Endothelial cell of umbilical vein (primary cell): ENCODE measurements at regions not wholly inside any gene's neighbourhood (a gene's known extent, or its start where the extent isn't known, plus 50 kb on each side); places are given as distances from the start of the nearest gene placed in this dataset.

ENCODE experiments used
- BruUV-seq: library from RNA; stranded (reverse); fragments of 400-500 nt; replicated peaks from 2 replicates; lab custom pipeline; 2021; lab: Mats Ljungman, UMichigan
- CTCF ChIA-PET: fragments of 300-600, 350-600 bp; sonication (Branson Sonifier 250); formaldehyde crosslinking; loops from one replicate; lab custom pipeline; 2021; ENCODE audit warnings: antibody characterized with exemption, inconsistent platforms; lab: Charles Lee
- POLR2A ChIA-PET: fragments of 300-600, 350-600 bp; sonication (Branson Sonifier 250); formaldehyde crosslinking; loops from one replicate; lab custom pipeline; 2021; ENCODE audit warnings: antibody characterized with exemption, inconsistent platforms; lab: Charles Lee
- DNase-seq: peaks from one replicate; pipeline ENCODE4 v3.0.0-alpha.2; 2011; ENCODE audit warnings: low read depth, low spot score
- FAIRE-seq: peaks from 2 replicates; lab custom pipeline; 2011; peaks lifted over from hg19 to GRCh38; lab: Jason Lieb, UNC
- H2AFZ ChIP-seq: 2 replicates; pipeline ENCODE4 v1.6.0; 2012; ENCODE audit warnings: low read depth, low read length, control low read depth, inconsistent platforms
- H3K27ac ChIP-seq: 2 replicates; pipeline ENCODE4 v1.5.1; 2011; ENCODE audit warnings: low read depth, mild to moderate bottlenecking, control low read depth, low read length, moderate library complexity; ENCODE audit not compliant: insufficient read depth
- H3K27me3 ChIP-seq, 2 experiments: 2 replicates each; pipeline versions ENCODE4 v1.6.0 to v1.6.1; 2011; ENCODE audit warnings: low read length in 2 of 2, mixed read lengths in 1 of 2; ENCODE audit not compliant: control insufficient read depth in 2 of 2, insufficient read depth in 2 of 2
- H3K36me3 ChIP-seq, 2 experiments: 2 replicates in 1 of 2; 3 replicates in 1 of 2; pipeline ENCODE4 v1.5.1; 2011; ENCODE audit warnings: low read length in 2 of 2, mild to moderate bottlenecking in 1 of 2, moderate library complexity in 1 of 2; ENCODE audit not compliant: control insufficient read depth in 2 of 2, insufficient read depth in 2 of 2; ENCODE audit errors: extremely low read depth in 1 of 2
- H3K4me1 ChIP-seq: 3 replicates; pipeline ENCODE4 v1.5.1; 2011; ENCODE audit warnings: mild to moderate bottlenecking, low read length; ENCODE audit not compliant: control insufficient read depth, insufficient read depth; ENCODE audit errors: extremely low read depth
- H3K4me2 ChIP-seq: 2 replicates; pipeline ENCODE4 v1.6.1; 2011; ENCODE audit warnings: low read length, control low read depth, mixed read lengths; ENCODE audit not compliant: insufficient read depth
- H3K4me3 ChIP-seq, 3 experiments: fragments of 200-600 bp in 1 of 3; sonication (generic), shearing (Covaris generic) in 1 of 3; replicated peaks in 1 of 3; 2 replicates each; pipeline ENCODE4 v1.5.1; 2011 to 2016; ENCODE audit warnings: control low read depth in 3 of 3, low read length in 3 of 3, mild to moderate bottlenecking in 2 of 3, inconsistent platforms in 1 of 3, low read depth in 1 of 3, moderate library complexity in 1 of 3; ENCODE audit not compliant: insufficient read depth in 1 of 3
- H3K79me2 ChIP-seq: 2 replicates; pipeline ENCODE4 v1.6.0; 2012; ENCODE audit warnings: low read length, inconsistent platforms; ENCODE audit not compliant: control insufficient read depth, insufficient read depth
- H3K9ac ChIP-seq: replicated peaks from 2 replicates; pipeline ENCODE3; 2011; ENCODE audit warnings: low read length, control low read depth; ENCODE audit not compliant: insufficient read depth; ENCODE audit errors: extremely low read depth
- H3K9me1 ChIP-seq: replicated peaks from 3 replicates; pipeline ENCODE4 v1.6.0; 2011; ENCODE audit warnings: mild to moderate bottlenecking, low read length; ENCODE audit not compliant: control insufficient read depth, insufficient read depth; ENCODE audit errors: extremely low read depth
- H3K9me3 ChIP-seq: replicated peaks from 2 replicates; pipeline ENCODE4 v1.5.1; 2012; ENCODE audit warnings: low read length, inconsistent platforms; ENCODE audit not compliant: control insufficient read depth, insufficient read depth
- H4K20me1 ChIP-seq: replicated peaks from 2 replicates; pipeline ENCODE3; 2011; ENCODE audit warnings: mild to moderate bottlenecking, low read length; ENCODE audit not compliant: control insufficient read depth, insufficient read depth; ENCODE audit errors: extremely low read depth
- CTCF ChIP-seq, 2 donors: IDR thresholded peaks; 1 replicate in 1 of 2; 2 replicates in 1 of 2; pipeline ENCODE4 v1.5.1; 2011; ENCODE audit warnings: low read length in 2 of 2, mild to moderate bottlenecking in 2 of 2, moderate library complexity in 2 of 2, control low read depth in 1 of 2, inconsistent platforms in 1 of 2, low read depth in 1 of 2; ENCODE audit not compliant: insufficient read depth in 1 of 2; ENCODE audit errors: extremely low read depth in 1 of 2
- EZH2 ChIP-seq: IDR thresholded peaks from 2 replicates; pipeline ENCODE4 v1.6.1; 2012; ENCODE audit warnings: borderline replicate concordance, low read depth, mild to moderate bottlenecking, moderate library complexity, low read length, inconsistent platforms; ENCODE audit not compliant: severe bottlenecking
- FOS ChIP-seq: IDR thresholded peaks from 2 replicates; pipeline ENCODE4 v1.6.1; 2011; ENCODE audit warnings: mild to moderate bottlenecking, low read length, moderate library complexity, borderline replicate concordance; ENCODE audit not compliant: insufficient read depth
- GATA2 ChIP-seq: IDR thresholded peaks from 2 replicates; pipeline ENCODE4 v1.7.0; 2011; ENCODE audit warnings: low read depth, mild to moderate bottlenecking, moderate library complexity, mixed read lengths, low read length; ENCODE audit not compliant: insufficient read length, insufficient read depth
- JUN ChIP-seq: IDR thresholded peaks from 2 replicates; pipeline ENCODE4 v1.6.1; 2011; ENCODE audit warnings: borderline replicate concordance, low read depth; ENCODE audit not compliant: insufficient read length, insufficient read depth
- MYC ChIP-seq: IDR thresholded peaks from one replicate; pipeline ENCODE4 v1.6.1; 2011; ENCODE audit warnings: mild to moderate bottlenecking, low read depth, low read length
- POLR2A ChIP-seq: IDR thresholded peaks from 2 replicates; pipeline ENCODE4 v1.6.1; 2012; ENCODE audit warnings: low read depth, mild to moderate bottlenecking, control low read depth, low read length
- POLR2AphosphoS5 ChIP-seq: IDR thresholded peaks from 2 replicates; pipeline ENCODE4 v1.6.1; 2012; ENCODE audit warnings: low read depth, mild to moderate bottlenecking, control low read depth, low read length, moderate library complexity; ENCODE audit not compliant: insufficient read depth
- dilution Hi-C: fragments of 300-500 bp; cut with MboI; formaldehyde crosslinking; loops from one replicate; pipeline ENCODE4 v1.15.0; 2019; ENCODE audit warnings: low sequenced_read_pairs; ENCODE audit not compliant: extremely low pct_ligation_motif_present
- intact Hi-C: fragments of 100-400 bp; cut with micrococcal nuclease; formaldehyde crosslinking; loops from one replicate; pipeline ENCODE4 v1.10.0; 2022
- TF ChIP-seq, protein P1 (sequence below): IDR thresholded peaks from 2 replicates; pipeline ENCODE4 v1.6.1; 2011; ENCODE audit not compliant: insufficient read depth, insufficient read length

- Histone ChIP-seq H2AFZ (no peak overlapping the region), H3K36me3 (no peaks in the 10 kb centered on the region), H3K9me3 (peaks cover 7% of the 10 kb centered on the region), H3K4me3 (no peak overlapping the region), H3K9me1 (no peaks in the 10 kb centered on the region), H3K4me1 (no peaks in the 10 kb centered on the region), H3K27me3 (no peaks in the 10 kb centered on the region), H3K79me2 (no peaks in the 10 kb centered on the region), H3K4me2 (no peak overlapping the region), H3K27ac (no peak overlapping the region), H4K20me1 (no peaks in the 10 kb centered on the region), H3K9ac (no peak overlapping the region)
- FAIRE-seq, result no peak
- ChIA-PET CTCF (no interaction called here), POLR2A (no interaction called here)
- no peak for TF ChIP-seq FOS
- no peak for TF ChIP-seq GATA2
- TF ChIP-seq MYC, result no peak
- TF ChIP-seq EZH2, result no peak
- no peak for TF ChIP-seq JUN
- no peak for TF ChIP-seq POLR2AphosphoS5
- TF ChIP-seq POLR2A, result no peak
- TF ChIP-seq, protein P1, sequence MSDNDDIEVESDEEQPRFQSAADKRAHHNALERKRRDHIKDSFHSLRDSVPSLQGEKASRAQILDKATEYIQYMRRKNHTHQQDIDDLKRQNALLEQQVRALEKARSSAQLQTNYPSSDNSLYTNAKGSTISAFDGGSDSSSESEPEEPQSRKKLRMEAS, result no peak
- TF ChIP-seq CTCF (IDR thresholded peaks at IDR 0.05; ENCODE audit: extremely low read depth in 1 of 2, insufficient read depth in 1 of 2, low read depth in 1 of 2, low read length in 2 of 2), result no peak
- dilution Hi-C loops (no loop called here), intact Hi-C loops (no loop called here)
- BruUV-seq, result no TSS peak
- DNase-seq, result no peak
These were observed 533.8 kb upstream of the DPP6 start for GRCh38 chr7:153518201-153518984.
